ENCODE measurements at regions not wholly inside any gene's neighbourhood (a gene's known extent, or its start where the extent isn't known, plus 50 kb on each side); places are given as distances from the start of the nearest gene placed in this dataset.

DNA sequence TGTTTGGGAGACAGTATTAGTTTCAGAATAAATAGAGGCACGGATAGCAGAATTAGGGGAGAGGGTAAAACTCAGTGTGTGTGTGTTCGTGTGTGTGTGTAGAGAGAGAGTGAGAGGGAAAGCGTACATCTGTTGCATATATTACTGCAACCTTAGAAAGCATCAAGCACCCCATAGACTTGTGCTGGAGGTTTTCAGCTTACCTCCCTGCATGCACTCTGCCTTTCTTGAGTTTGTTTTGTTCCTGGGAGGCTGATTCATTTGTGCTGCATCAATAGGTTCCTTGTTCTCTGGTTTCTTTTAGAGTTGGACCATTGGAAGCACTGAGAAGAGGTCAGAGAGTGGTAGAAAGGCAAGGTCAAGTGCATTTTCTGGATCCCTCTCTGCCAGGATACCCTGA, 104.4 kb upstream of the KCNK1 start (continued):
- TF ChIP-seq NR2C1 (IDR thresholded peaks at IDR 0.05) (no peak), NR2C1 (tag; IDR thresholded peaks at IDR 0.05) (no peak), RFX1 (IDR thresholded peaks at IDR 0.05) (no peak), ZBTB7A (IDR thresholded peaks at IDR 0.05; ENCODE audit: borderline replicate concordance, control insufficient read depth, low read depth, low read length) (no peak), NUFIP1 (IDR thresholded peaks at IDR 0.05; ENCODE audit: partially characterized antibody) (no peak), ZNF507 (tag; conservative IDR thresholded peaks at IDR 0.05) (no peak)
- TF ChIP-seq, protein P1, sequence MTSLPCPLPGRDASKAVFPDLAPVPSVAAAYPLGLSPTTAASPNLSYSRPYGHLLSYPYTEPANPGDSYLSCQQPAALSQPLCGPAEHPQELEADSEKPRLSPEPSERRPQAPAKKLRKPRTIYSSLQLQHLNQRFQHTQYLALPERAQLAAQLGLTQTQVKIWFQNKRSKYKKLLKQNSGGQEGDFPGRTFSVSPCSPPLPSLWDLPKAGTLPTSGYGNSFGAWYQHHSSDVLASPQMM (CRISPR knock-in tag; IDR thresholded peaks at IDR 0.05), result no peak

DNA sequence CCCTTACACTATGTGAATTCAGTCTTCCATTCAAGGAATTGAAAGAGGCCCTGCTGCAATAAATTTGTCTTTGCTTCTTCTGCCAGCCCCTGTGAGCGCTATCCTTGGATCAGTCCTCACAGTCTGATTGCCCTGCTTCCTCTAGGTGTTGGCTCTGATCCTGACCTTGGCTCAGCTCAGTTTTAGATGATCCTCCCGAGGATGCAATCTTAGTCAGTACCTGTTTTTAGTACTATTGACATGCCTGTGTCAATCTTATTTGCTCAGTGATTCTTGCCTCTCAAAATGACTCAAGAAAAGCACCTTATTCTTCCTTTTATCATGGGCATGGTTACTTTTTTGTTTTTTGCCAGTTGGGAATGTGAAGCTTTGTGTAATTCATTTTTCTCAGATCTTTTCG, 101.4 kb upstream of the KCNK1 start:
- DNase-seq (ENCODE audit: extremely low read depth in 1 of 4, low spot score in 3 of 4), result no peak
- no peak for ATAC-seq
- H3K36me3 ChIP-seq (ENCODE audit: control insufficient read depth, insufficient read depth, low read length), result no peaks in the 10 kb centered on the region
- CTCF ChIA-PET (ENCODE audit: low intra/inter-chr PET ratio), result no interaction called here
- FAIRE-seq, result no peak
- in situ Hi-C loops (cut with MboI) (no loop called here), intact Hi-C loops (cut with micrococcal nuclease) (no loop called here)
- H3K9me1 ChIP-seq (ENCODE audit: control insufficient read depth, insufficient read depth, low read length), result no peaks in the 10 kb centered on the region
- H3K9me3 ChIP-seq (replicated peaks; ENCODE audit: control insufficient read depth, insufficient read depth, low read depth, low read length), result no peaks in the 10 kb centered on the region
- no peak overlapping the region for H3K4me3 ChIP-seq
- no TSS peak for BruUV-seq (replicated peaks)
- H3K4me2 ChIP-seq (ENCODE audit: insufficient read depth, low read length), result no peak overlapping the region
- H4K20me1 ChIP-seq (replicated peaks; ENCODE audit: control insufficient read depth, insufficient read depth, low read length), result no peaks in the 10 kb centered on the region
- WGBS (ENCODE audit: insufficient coverage, low coverage, missing lambda C conversion rate), result 14% methylated on average over 3 of the region's 3 CpGs
- no peaks in the 10 kb centered on the region for H3K79me2 ChIP-seq (ENCODE audit: control insufficient read depth, insufficient read depth, low read length)
- peaks cover 0 to 6% of the 10 kb centered on the region in 2 experiments; a peak in 1 of 5 replicates for H3K4me1 ChIP-seq (replicated peaks in 1 of 2; ENCODE audit: control insufficient read depth in 2 of 2, insufficient read depth in 2 of 2, low read length in 2 of 2)
- H3K27ac ChIP-seq (ENCODE audit: extremely low read depth, low read depth, low read length), result no peak overlapping the region
- no peaks in the 10 kb centered on the region for H3K27me3 ChIP-seq (ENCODE audit: control insufficient read depth in 2 of 2, insufficient read depth in 2 of 2, low read length in 2 of 2)
- H2AFZ ChIP-seq (ENCODE audit: low read depth, low read length), result no peak overlapping the region
- POLR2A ChIA-PET, result no interaction called here
- no peak overlapping the region for H3K9ac ChIP-seq (ENCODE audit: insufficient read depth in 1 of 2, low read depth in 2 of 2, low read length in 2 of 2)
- TF ChIP-seq NR2C1 (IDR thresholded peaks at IDR 0.05), result no peak
- no peak for TF ChIP-seq NR2C1 (tag; IDR thresholded peaks at IDR 0.05)
- TF ChIP-seq FOXM1 (IDR thresholded peaks at IDR 0.05; ENCODE audit: low read depth), result no peak
- TF ChIP-seq FOXM1 (CRISPR knock-in tag; IDR thresholded peaks at IDR 0.05; ENCODE audit: low read depth), result no peak
- no peak for TF ChIP-seq PHB2 (IDR thresholded peaks at IDR 0.05; ENCODE audit: low read depth)
- TF ChIP-seq, protein P2, sequence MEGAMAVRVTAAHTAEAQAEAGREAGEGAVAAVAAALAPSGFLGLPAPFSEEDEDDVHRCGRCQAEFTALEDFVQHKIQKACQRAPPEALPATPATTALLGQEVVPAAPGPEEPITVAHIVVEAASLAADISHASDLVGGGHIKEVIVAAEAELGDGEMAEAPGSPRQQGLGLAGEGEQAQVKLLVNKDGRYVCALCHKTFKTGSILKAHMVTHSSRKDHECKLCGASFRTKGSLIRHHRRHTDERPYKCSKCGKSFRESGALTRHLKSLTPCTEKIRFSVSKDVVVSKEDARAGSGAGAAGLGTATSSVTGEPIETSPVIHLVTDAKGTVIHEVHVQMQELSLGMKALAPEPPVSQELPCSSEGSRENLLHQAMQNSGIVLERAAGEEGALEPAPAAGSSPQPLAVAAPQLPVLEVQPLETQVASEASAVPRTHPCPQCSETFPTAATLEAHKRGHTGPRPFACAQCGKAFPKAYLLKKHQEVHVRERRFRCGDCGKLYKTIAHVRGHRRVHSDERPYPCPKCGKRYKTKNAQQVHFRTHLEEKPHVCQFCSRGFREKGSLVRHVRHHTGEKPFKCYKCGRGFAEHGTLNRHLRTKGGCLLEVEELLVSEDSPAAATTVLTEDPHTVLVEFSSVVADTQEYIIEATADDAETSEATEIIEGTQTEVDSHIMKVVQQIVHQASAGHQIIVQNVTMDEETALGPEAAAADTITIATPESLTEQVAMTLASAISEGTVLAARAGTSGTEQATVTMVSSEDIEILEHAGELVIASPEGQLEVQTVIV (CRISPR knock-in tag; IDR thresholded peaks at IDR 0.05; ENCODE audit: borderline replicate concordance), result no peak
- TF ChIP-seq ESRRA (IDR thresholded peaks at IDR 0.05; ENCODE audit: borderline replicate concordance, low read depth), result no peak
- TF ChIP-seq, protein P3, sequence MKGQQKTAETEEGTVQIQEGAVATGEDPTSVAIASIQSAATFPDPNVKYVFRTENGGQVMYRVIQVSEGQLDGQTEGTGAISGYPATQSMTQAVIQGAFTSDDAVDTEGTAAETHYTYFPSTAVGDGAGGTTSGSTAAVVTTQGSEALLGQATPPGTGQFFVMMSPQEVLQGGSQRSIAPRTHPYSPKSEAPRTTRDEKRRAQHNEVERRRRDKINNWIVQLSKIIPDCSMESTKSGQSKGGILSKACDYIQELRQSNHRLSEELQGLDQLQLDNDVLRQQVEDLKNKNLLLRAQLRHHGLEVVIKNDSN (CRISPR knock-in tag; IDR thresholded peaks at IDR 0.05), result no peak
- no peak for TF ChIP-seq FOSL1 (tag; conservative IDR thresholded peaks at IDR 0.05)
- TF ChIP-seq RB1 (IDR thresholded peaks at IDR 0.05; ENCODE audit: low read depth), result no peak
- TF ChIP-seq SMARCE1 (IDR thresholded peaks at IDR 0.05), result no peak
- TF ChIP-seq ZNF134 (CRISPR knock-in tag; conservative IDR thresholded peaks at IDR 0.05), result no peak
- no peak for TF ChIP-seq SMAD2 (IDR thresholded peaks at IDR 0.05; ENCODE audit: low read depth, low read length)
- no peak for TF ChIP-seq NCOA1 (IDR thresholded peaks at IDR 0.05; ENCODE audit: low read depth)
- no peak for TF ChIP-seq BMI1 (IDR thresholded peaks at IDR 0.05; ENCODE audit: low read length)
